NB4 (cell line): ENCODE measurements at regions not wholly inside any gene's neighbourhood (a gene's known extent, or its start where the extent isn't known, plus 50 kb on each side); places are given as distances from the start of the nearest gene placed in this dataset.

ENCODE experiments used
- MYC ChIP-seq: IDR thresholded peaks from 2 replicates; pipeline ENCODE4 v1.6.1; 2011; ENCODE audit warnings: low read depth, low read length
- POLR2A ChIP-seq: IDR thresholded peaks from 2 replicates; pipeline ENCODE4 v1.6.1; 2011; ENCODE audit warnings: mild to moderate bottlenecking; ENCODE audit not compliant: insufficient read length; ENCODE audit errors: extremely low read depth
- TF ChIP-seq, protein P1 (sequence below): IDR thresholded peaks from one replicate; pipeline ENCODE4 v1.5.1; 2012; ENCODE audit warnings: low read depth, low read length

- TF ChIP-seq, protein P1, sequence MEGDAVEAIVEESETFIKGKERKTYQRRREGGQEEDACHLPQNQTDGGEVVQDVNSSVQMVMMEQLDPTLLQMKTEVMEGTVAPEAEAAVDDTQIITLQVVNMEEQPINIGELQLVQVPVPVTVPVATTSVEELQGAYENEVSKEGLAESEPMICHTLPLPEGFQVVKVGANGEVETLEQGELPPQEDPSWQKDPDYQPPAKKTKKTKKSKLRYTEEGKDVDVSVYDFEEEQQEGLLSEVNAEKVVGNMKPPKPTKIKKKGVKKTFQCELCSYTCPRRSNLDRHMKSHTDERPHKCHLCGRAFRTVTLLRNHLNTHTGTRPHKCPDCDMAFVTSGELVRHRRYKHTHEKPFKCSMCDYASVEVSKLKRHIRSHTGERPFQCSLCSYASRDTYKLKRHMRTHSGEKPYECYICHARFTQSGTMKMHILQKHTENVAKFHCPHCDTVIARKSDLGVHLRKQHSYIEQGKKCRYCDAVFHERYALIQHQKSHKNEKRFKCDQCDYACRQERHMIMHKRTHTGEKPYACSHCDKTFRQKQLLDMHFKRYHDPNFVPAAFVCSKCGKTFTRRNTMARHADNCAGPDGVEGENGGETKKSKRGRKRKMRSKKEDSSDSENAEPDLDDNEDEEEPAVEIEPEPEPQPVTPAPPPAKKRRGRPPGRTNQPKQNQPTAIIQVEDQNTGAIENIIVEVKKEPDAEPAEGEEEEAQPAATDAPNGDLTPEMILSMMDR = no peak
- no peak for TF ChIP-seq MYC
- TF ChIP-seq POLR2A = no peak
Observed at GRCh38 chr13:43983373-43983772, 103.7 kb downstream of the LACC1 start.
